ENCODE measurements at regions not wholly inside any gene's neighbourhood (a gene's known extent, or its start where the extent isn't known, plus 50 kb on each side); places are given as distances from the start of the nearest gene placed in this dataset.

GRCh38 chr12:127421614-127422013 is 845.4 kb upstream of the TMEM132C start:
- TF ChIP-seq CTCF (IDR thresholded peaks at IDR 0.05; ENCODE audit: control extremely low read depth in 1 of 3, insufficient read depth in 1 of 3, low read depth in 1 of 3, low read length in 3 of 3) (no peak), SP1 (IDR thresholded peaks at IDR 0.05; ENCODE audit: low read depth, low read length) (no peak), SP2 (IDR thresholded peaks at IDR 0.05; ENCODE audit: low read length) (no peak)
